ENCODE measurements at regions not wholly inside any gene's neighbourhood (a gene's known extent, or its start where the extent isn't known, plus 50 kb on each side); places are given as distances from the start of the nearest gene placed in this dataset.
"Not testable (repeated sequence)": the region's sequence is repeated elsewhere in the genome, so short reads cannot be mapped to it uniquely, and the experiment has no call there.

- no peaks in the 10 kb centered on the region for H3K9me3 ChIP-seq (ENCODE audit: control insufficient read depth, low read length)
- 100% methylated on average over 2 of the region's 3 CpGs; no CpG with 5 or more reads in 1 of the 2 experiments for WGBS, 2 experiments (ENCODE audit: insufficient coverage in 2 of 2)
- no peaks in the 10 kb centered on the region for H3K36me3 ChIP-seq (ENCODE audit: control insufficient read depth, insufficient read depth, low read length)
- no peak overlapping the region for H3K4me3 ChIP-seq (ENCODE audit: extremely low read depth, insufficient read depth, low read length, poor library complexity, severe bottlenecking)
- no peaks in the 10 kb centered on the region for H3K4me1 ChIP-seq (ENCODE audit: control insufficient read depth, insufficient read depth, low read length, poor library complexity, severe bottlenecking)
- no peak overlapping the region for H3K27ac ChIP-seq (ENCODE audit: low read depth, low read length, severe bottlenecking)
These were observed 260.5 kb upstream of the IGFBP7 start for GRCh38 chr4:57370691-57371090.

GRCh38 chr4:57369446-57369845, 259.3 kb upstream of the IGFBP7 start:
- Histone ChIP-seq H3K36me3 (ENCODE audit: control insufficient read depth, insufficient read depth, low read length) (no peaks in the 10 kb centered on the region), H3K27ac (ENCODE audit: low read depth, low read length, severe bottlenecking) (no peak overlapping the region), H3K4me3 (ENCODE audit: extremely low read depth, insufficient read depth, low read length, poor library complexity, severe bottlenecking) (no peak overlapping the region), H3K4me1 (ENCODE audit: control insufficient read depth, insufficient read depth, low read length, poor library complexity, severe bottlenecking) (no peaks in the 10 kb centered on the region), H3K9me3 (ENCODE audit: control insufficient read depth, low read length) (no peaks in the 10 kb centered on the region)
- WGBS, 2 experiments (ENCODE audit: insufficient coverage in 2 of 2) = no CpG with 5 or more reads among the region's 1 CpG

- no peaks in the 10 kb centered on the region for H3K9me3 ChIP-seq (ENCODE audit: control insufficient read depth, low read length)
- no peaks in the 10 kb centered on the region for H3K4me1 ChIP-seq (ENCODE audit: control insufficient read depth, insufficient read depth, low read length, poor library complexity, severe bottlenecking)
- no peak overlapping the region for H3K4me3 ChIP-seq (ENCODE audit: extremely low read depth, insufficient read depth, low read length, poor library complexity, severe bottlenecking)
- H3K27ac ChIP-seq (ENCODE audit: low read depth, low read length, severe bottlenecking) = no peak overlapping the region
- H3K36me3 ChIP-seq (ENCODE audit: control insufficient read depth, insufficient read depth, low read length) = no peaks in the 10 kb centered on the region
- no CpG with 5 or more reads among the region's 1 CpG for WGBS, 2 experiments (ENCODE audit: insufficient coverage in 2 of 2)
These were observed 254.1 kb upstream of the IGFBP7 start for GRCh38 chr4:57364255-57364654.

- no peak overlapping the region for H3K4me3 ChIP-seq (ENCODE audit: extremely low read depth, insufficient read depth, low read length, poor library complexity, severe bottlenecking)
- H3K27ac ChIP-seq (ENCODE audit: low read depth, low read length, severe bottlenecking) = no peak overlapping the region
- no peaks in the 10 kb centered on the region for H3K9me3 ChIP-seq (ENCODE audit: control insufficient read depth, low read length)
- no peaks in the 10 kb centered on the region for H3K36me3 ChIP-seq (ENCODE audit: control insufficient read depth, insufficient read depth, low read length)
- no peaks in the 10 kb centered on the region for H3K4me1 ChIP-seq (ENCODE audit: control insufficient read depth, insufficient read depth, low read length, poor library complexity, severe bottlenecking)
- 60 to 86% methylated on average over 1 of the region's 1 CpG for WGBS, 2 experiments (ENCODE audit: insufficient coverage in 2 of 2)
These were observed 253.2 kb upstream of the IGFBP7 start for GRCh38 chr4:57363346-57363745.

- Histone ChIP-seq H3K4me3 (ENCODE audit: extremely low read depth, insufficient read depth, low read length, poor library complexity, severe bottlenecking) (no peak overlapping the region), H3K4me1 (ENCODE audit: control insufficient read depth, insufficient read depth, low read length, poor library complexity, severe bottlenecking) (no peaks in the 10 kb centered on the region), H3K9me3 (ENCODE audit: control insufficient read depth, low read length) (no peaks in the 10 kb centered on the region), H3K27ac (ENCODE audit: low read depth, low read length, severe bottlenecking) (no peak overlapping the region), H3K36me3 (ENCODE audit: control insufficient read depth, insufficient read depth, low read length) (no peaks in the 10 kb centered on the region)
- WGBS, 2 experiments (ENCODE audit: insufficient coverage in 2 of 2) = no CpG with 5 or more reads among the region's 2 CpGs
These were observed 250.5 kb upstream of the IGFBP7 start for GRCh38 chr4:57360681-57361080.

GRCh38 chr4:57355101-57355665, 245.0 kb upstream of the IGFBP7 start:
- WGBS, 2 experiments (ENCODE audit: insufficient coverage in 2 of 2) = 92 to 95% methylated on average over 2 to 3 of the region's 4 CpGs
- Histone ChIP-seq H3K27ac (ENCODE audit: low read depth, low read length, severe bottlenecking) (no peak overlapping the region), H3K4me3 (ENCODE audit: extremely low read depth, insufficient read depth, low read length, poor library complexity, severe bottlenecking) (no peak overlapping the region), H3K9me3 (ENCODE audit: control insufficient read depth, low read length) (no peaks in the 10 kb centered on the region), H3K4me1 (ENCODE audit: control insufficient read depth, insufficient read depth, low read length, poor library complexity, severe bottlenecking) (no peaks in the 10 kb centered on the region), H3K36me3 (ENCODE audit: control insufficient read depth, insufficient read depth, low read length) (no peaks in the 10 kb centered on the region)

- Histone ChIP-seq H3K4me1 (ENCODE audit: control insufficient read depth, insufficient read depth, low read length, poor library complexity, severe bottlenecking) (no peaks in the 10 kb centered on the region), H3K9me3 (ENCODE audit: control insufficient read depth, low read length) (no peaks in the 10 kb centered on the region), H3K36me3 (ENCODE audit: control insufficient read depth, insufficient read depth, low read length) (no peaks in the 10 kb centered on the region), H3K4me3 (ENCODE audit: extremely low read depth, insufficient read depth, low read length, poor library complexity, severe bottlenecking) (no peak overlapping the region), H3K27ac (ENCODE audit: low read depth, low read length, severe bottlenecking) (no peak overlapping the region)
- WGBS, 2 experiments (ENCODE audit: insufficient coverage in 2 of 2) = 75 to 91% methylated on average over 1 of the region's 1 CpG
These were observed 241.5 kb upstream of the IGFBP7 start for GRCh38 chr4:57351731-57352130.

GRCh38 chr4:57344296-57344695, 234.1 kb upstream of the IGFBP7 start:
- H3K27ac ChIP-seq (ENCODE audit: low read depth, low read length, severe bottlenecking) = no peak overlapping the region
- H3K36me3 ChIP-seq (ENCODE audit: control insufficient read depth, insufficient read depth, low read length) = no peaks in the 10 kb centered on the region
- no peaks in the 10 kb centered on the region for H3K9me3 ChIP-seq (ENCODE audit: control insufficient read depth, low read length)
- no peaks in the 10 kb centered on the region for H3K4me1 ChIP-seq (ENCODE audit: control insufficient read depth, insufficient read depth, low read length, poor library complexity, severe bottlenecking)
- 86% methylated on average over 1 of the region's 2 CpGs; no CpG with 5 or more reads in 1 of the 2 experiments for WGBS, 2 experiments (ENCODE audit: insufficient coverage in 2 of 2)
- no peak overlapping the region for H3K4me3 ChIP-seq (ENCODE audit: extremely low read depth, insufficient read depth, low read length, poor library complexity, severe bottlenecking)

GRCh38 chr4:57342411-57342810, 232.2 kb upstream of the IGFBP7 start:
- H3K36me3 ChIP-seq (ENCODE audit: control insufficient read depth, insufficient read depth, low read length) = no peaks in the 10 kb centered on the region
- no peaks in the 10 kb centered on the region for H3K4me1 ChIP-seq (ENCODE audit: control insufficient read depth, insufficient read depth, low read length, poor library complexity, severe bottlenecking)
- H3K9me3 ChIP-seq (ENCODE audit: control insufficient read depth, low read length) = no peaks in the 10 kb centered on the region
- no peak overlapping the region for H3K4me3 ChIP-seq (ENCODE audit: extremely low read depth, insufficient read depth, low read length, poor library complexity, severe bottlenecking)
- H3K27ac ChIP-seq (ENCODE audit: low read depth, low read length, severe bottlenecking) = no peak overlapping the region
- no CpG with 5 or more reads among the region's 2 CpGs for WGBS, 2 experiments (ENCODE audit: insufficient coverage in 2 of 2)

- H3K36me3 ChIP-seq (ENCODE audit: control insufficient read depth, insufficient read depth, low read length); H3K4me3 ChIP-seq (ENCODE audit: extremely low read depth, insufficient read depth, low read length, poor library complexity, severe bottlenecking); H3K4me1 ChIP-seq (ENCODE audit: control insufficient read depth, insufficient read depth, low read length, poor library complexity, severe bottlenecking); H3K9me3 ChIP-seq (ENCODE audit: control insufficient read depth, low read length); H3K27ac ChIP-seq (ENCODE audit: low read depth, low read length, severe bottlenecking): not testable (repeated sequence)
These were observed 228.7 kb upstream of the IGFBP7 start for GRCh38 chr4:57338861-57339260.

- no peak overlapping the region for H3K27ac ChIP-seq (ENCODE audit: low read depth, low read length, severe bottlenecking)
- H3K4me3 ChIP-seq (ENCODE audit: extremely low read depth, insufficient read depth, low read length, poor library complexity, severe bottlenecking) = no peak overlapping the region
- no peaks in the 10 kb centered on the region for H3K9me3 ChIP-seq (ENCODE audit: control insufficient read depth, low read length)
- no peaks in the 10 kb centered on the region for H3K4me1 ChIP-seq (ENCODE audit: control insufficient read depth, insufficient read depth, low read length, poor library complexity, severe bottlenecking)
- WGBS, 2 experiments (ENCODE audit: insufficient coverage in 2 of 2) = 95 to 100% methylated on average over 2 to 3 of the region's 5 CpGs
- H3K36me3 ChIP-seq (ENCODE audit: control insufficient read depth, insufficient read depth, low read length) = no peaks in the 10 kb centered on the region
These were observed 223.5 kb upstream of the IGFBP7 start for GRCh38 chr4:57333684-57334083.
